ENCODE measurements at regions not wholly inside any gene's neighbourhood (a gene's known extent, or its start where the extent isn't known, plus 50 kb on each side); places are given as distances from the start of the nearest gene placed in this dataset.

GRCh38 chr11:107247167-107247861 is 210.3 kb downstream of the CWF19L2 start:
- Histone ChIP-seq H3K4me3 (ENCODE audit: low read length) (no peak overlapping the region), H3K27ac (ENCODE audit: low read length) (no peak overlapping the region), H3K4me1 (ENCODE audit: low read length) (peaks cover 7% of the 10 kb centered on the region), H3K9me3 (ENCODE audit: low read length) (no peaks in the 10 kb centered on the region), H3K9ac (ENCODE audit: low read length) (no peak overlapping the region), H2AFZ (ENCODE audit: low read length) (peak overlapping the region; percentile 11; the same call in 1 of the 2 replicates), H3K36me3 (ENCODE audit: insufficient read depth, low read length) (no peaks in the 10 kb centered on the region), H3K27me3 (ENCODE audit: low read length) (no peaks in the 10 kb centered on the region; the same call in 1 of the 2 replicates), H4K20me1 (ENCODE audit: insufficient read depth, low read depth, low read length) (no peaks in the 10 kb centered on the region), H3K79me2 (ENCODE audit: low read length) (no peaks in the 10 kb centered on the region), H3K9me2 (replicated peaks; ENCODE audit: insufficient read depth, low read length) (no peaks in the 10 kb centered on the region), H3K4me2 (ENCODE audit: low read depth, low read length, poor library complexity, severe bottlenecking) (no peak overlapping the region)
- DNase-seq: no peak

GRCh38 chr11:107243929-107244328 is 213.7 kb downstream of the CWF19L2 start:
- no peak for DNase-seq
- no peaks in the 10 kb centered on the region for H3K36me3 ChIP-seq (ENCODE audit: insufficient read depth, low read length)
- no peaks in the 10 kb centered on the region; the same call in 1 of the 2 replicates for H3K27me3 ChIP-seq (ENCODE audit: low read length)
- no peak overlapping the region for H2AFZ ChIP-seq (ENCODE audit: low read length)
- H3K4me3 ChIP-seq (ENCODE audit: low read length): no peak overlapping the region
- H3K27ac ChIP-seq (ENCODE audit: low read length): no peak overlapping the region
- H3K4me1 ChIP-seq (ENCODE audit: low read length): peaks cover 7% of the 10 kb centered on the region
- H4K20me1 ChIP-seq (ENCODE audit: insufficient read depth, low read depth, low read length): no peaks in the 10 kb centered on the region
- no peaks in the 10 kb centered on the region for H3K9me3 ChIP-seq (ENCODE audit: low read length)
- H3K9ac ChIP-seq (ENCODE audit: low read length): no peak overlapping the region
- H3K9me2 ChIP-seq (replicated peaks; ENCODE audit: insufficient read depth, low read length): no peaks in the 10 kb centered on the region
- H3K4me2 ChIP-seq (ENCODE audit: low read depth, low read length, poor library complexity, severe bottlenecking): no peak overlapping the region
- no peaks in the 10 kb centered on the region for H3K79me2 ChIP-seq (ENCODE audit: low read length)

- H3K9ac ChIP-seq (ENCODE audit: low read length): no peak overlapping the region
- H3K27ac ChIP-seq (ENCODE audit: low read length): no peak overlapping the region
- H3K79me2 ChIP-seq (ENCODE audit: low read length): no peaks in the 10 kb centered on the region
- no peaks in the 10 kb centered on the region for H3K9me3 ChIP-seq (ENCODE audit: low read length)
- H3K9me2 ChIP-seq (replicated peaks; ENCODE audit: insufficient read depth, low read length): no peaks in the 10 kb centered on the region
- no peaks in the 10 kb centered on the region for H3K36me3 ChIP-seq (ENCODE audit: insufficient read depth, low read length)
- no peak overlapping the region for H3K4me2 ChIP-seq (ENCODE audit: low read depth, low read length, poor library complexity, severe bottlenecking)
- no peak for DNase-seq
- H3K4me1 ChIP-seq (ENCODE audit: low read length): no peaks in the 10 kb centered on the region
- H2AFZ ChIP-seq (ENCODE audit: low read length): no peak overlapping the region
- H3K27me3 ChIP-seq (ENCODE audit: low read length): no peaks in the 10 kb centered on the region; the same call in 1 of the 2 replicates
- no peak overlapping the region for H3K4me3 ChIP-seq (ENCODE audit: low read length)
- no peaks in the 10 kb centered on the region for H4K20me1 ChIP-seq (ENCODE audit: insufficient read depth, low read depth, low read length)
Measured at GRCh38 chr11:107232451-107232850, 214.2 kb upstream of the GUCY1A2 start.

GRCh38 chr11:107224836-107225235 is 206.6 kb upstream of the GUCY1A2 start:
- H3K27me3 ChIP-seq (ENCODE audit: low read length): peaks cover 11% of the 10 kb centered on the region
- no peaks in the 10 kb centered on the region for H4K20me1 ChIP-seq (ENCODE audit: insufficient read depth, low read depth, low read length)
- H2AFZ ChIP-seq (ENCODE audit: low read length): no peak overlapping the region
- H3K4me2 ChIP-seq (ENCODE audit: low read depth, low read length, poor library complexity, severe bottlenecking): no peak overlapping the region
- no peak overlapping the region for H3K4me3 ChIP-seq (ENCODE audit: low read length)
- no peaks in the 10 kb centered on the region for H3K9me3 ChIP-seq (ENCODE audit: low read length)
- H3K79me2 ChIP-seq (ENCODE audit: low read length): no peaks in the 10 kb centered on the region
- no peak for DNase-seq
- H3K4me1 ChIP-seq (ENCODE audit: low read length): no peaks in the 10 kb centered on the region
- H3K9me2 ChIP-seq (replicated peaks; ENCODE audit: insufficient read depth, low read length): peaks cover 4% of the 10 kb centered on the region; the same call in 1 of the 2 replicates
- H3K27ac ChIP-seq (ENCODE audit: low read length): no peak overlapping the region
- H3K36me3 ChIP-seq (ENCODE audit: insufficient read depth, low read length): no peaks in the 10 kb centered on the region
- H3K9ac ChIP-seq (ENCODE audit: low read length): no peak overlapping the region

- Histone ChIP-seq H2AFZ (ENCODE audit: low read length) (no peak overlapping the region), H3K4me3 (ENCODE audit: low read length) (no peak overlapping the region), H3K9me2 (replicated peaks; ENCODE audit: insufficient read depth, low read length) (peaks cover 4% of the 10 kb centered on the region; the same call in 1 of the 2 replicates), H3K36me3 (ENCODE audit: insufficient read depth, low read length) (no peaks in the 10 kb centered on the region), H3K79me2 (ENCODE audit: low read length) (no peaks in the 10 kb centered on the region), H3K9me3 (ENCODE audit: low read length) (no peaks in the 10 kb centered on the region), H3K4me2 (ENCODE audit: low read depth, low read length, poor library complexity, severe bottlenecking) (no peak overlapping the region), H3K27ac (ENCODE audit: low read length) (no peak overlapping the region), H3K4me1 (ENCODE audit: low read length) (no peaks in the 10 kb centered on the region), H3K27me3 (ENCODE audit: low read length) (peaks cover 11% of the 10 kb centered on the region), H3K9ac (ENCODE audit: low read length) (no peak overlapping the region), H4K20me1 (ENCODE audit: insufficient read depth, low read depth, low read length) (no peaks in the 10 kb centered on the region)
- no peak for DNase-seq
Measured at GRCh38 chr11:107222916-107223460, 204.7 kb upstream of the GUCY1A2 start.

- H3K27ac ChIP-seq (ENCODE audit: low read length): no peak overlapping the region
- H3K9me3 ChIP-seq (ENCODE audit: low read length): no peaks in the 10 kb centered on the region
- no peak overlapping the region for H3K9ac ChIP-seq (ENCODE audit: low read length)
- H3K9me2 ChIP-seq (replicated peaks; ENCODE audit: insufficient read depth, low read length): peaks cover 4% of the 10 kb centered on the region; the same call in 1 of the 2 replicates
- no peaks in the 10 kb centered on the region for H3K36me3 ChIP-seq (ENCODE audit: insufficient read depth, low read length)
- H4K20me1 ChIP-seq (ENCODE audit: insufficient read depth, low read depth, low read length): no peaks in the 10 kb centered on the region
- no peak overlapping the region for H2AFZ ChIP-seq (ENCODE audit: low read length)
- no peak for DNase-seq
- H3K4me1 ChIP-seq (ENCODE audit: low read length): no peaks in the 10 kb centered on the region
- H3K79me2 ChIP-seq (ENCODE audit: low read length): no peaks in the 10 kb centered on the region
- peaks cover 11% of the 10 kb centered on the region for H3K27me3 ChIP-seq (ENCODE audit: low read length)
- H3K4me2 ChIP-seq (ENCODE audit: low read depth, low read length, poor library complexity, severe bottlenecking): no peak overlapping the region
- no peak overlapping the region for H3K4me3 ChIP-seq (ENCODE audit: low read length)
Measured at GRCh38 chr11:107222431-107222830, 204.2 kb upstream of the GUCY1A2 start.

GRCh38 chr11:107221748-107222285 is 203.5 kb upstream of the GUCY1A2 start:
- Histone ChIP-seq H3K4me3 (ENCODE audit: low read length) (no peak overlapping the region), H3K9me2 (replicated peaks; ENCODE audit: insufficient read depth, low read length) (peaks cover 4% of the 10 kb centered on the region; the same call in 1 of the 2 replicates), H4K20me1 (ENCODE audit: insufficient read depth, low read depth, low read length) (no peaks in the 10 kb centered on the region), H3K79me2 (ENCODE audit: low read length) (no peaks in the 10 kb centered on the region), H3K4me1 (ENCODE audit: low read length) (no peaks in the 10 kb centered on the region), H3K36me3 (ENCODE audit: insufficient read depth, low read length) (no peaks in the 10 kb centered on the region), H3K4me2 (ENCODE audit: low read depth, low read length, poor library complexity, severe bottlenecking) (no peak overlapping the region), H3K27ac (ENCODE audit: low read length) (no peak overlapping the region), H3K9ac (ENCODE audit: low read length) (no peak overlapping the region), H3K27me3 (ENCODE audit: low read length) (peaks cover 11% of the 10 kb centered on the region), H3K9me3 (ENCODE audit: low read length) (no peaks in the 10 kb centered on the region), H2AFZ (ENCODE audit: low read length) (no peak overlapping the region)
- no peak for DNase-seq

GRCh38 chr11:107218123-107219013 is 200.1 kb upstream of the GUCY1A2 start:
- Histone ChIP-seq H3K9me2 (replicated peaks; ENCODE audit: insufficient read depth, low read length) (peaks cover 4% of the 10 kb centered on the region; the same call in 1 of the 2 replicates), H3K27me3 (ENCODE audit: low read length) (peaks cover 11% of the 10 kb centered on the region), H3K79me2 (ENCODE audit: low read length) (no peaks in the 10 kb centered on the region), H3K9ac (ENCODE audit: low read length) (no peak overlapping the region), H3K36me3 (ENCODE audit: insufficient read depth, low read length) (no peaks in the 10 kb centered on the region), H3K27ac (ENCODE audit: low read length) (no peak overlapping the region), H4K20me1 (ENCODE audit: insufficient read depth, low read depth, low read length) (no peaks in the 10 kb centered on the region), H3K4me1 (ENCODE audit: low read length) (no peaks in the 10 kb centered on the region), H3K4me2 (ENCODE audit: low read depth, low read length, poor library complexity, severe bottlenecking) (no peak overlapping the region), H2AFZ (ENCODE audit: low read length) (peak overlapping the region; percentile 12; the same call in 1 of the 2 replicates), H3K9me3 (ENCODE audit: low read length) (no peaks in the 10 kb centered on the region), H3K4me3 (ENCODE audit: low read length) (no peak overlapping the region)
- no peak for DNase-seq

Measured in Karpas-422 (cell line).